ENCODE measurements at regions not wholly inside any gene's neighbourhood (a gene's known extent, or its start where the extent isn't known, plus 50 kb on each side); places are given as distances from the start of the nearest gene placed in this dataset.

DNA sequence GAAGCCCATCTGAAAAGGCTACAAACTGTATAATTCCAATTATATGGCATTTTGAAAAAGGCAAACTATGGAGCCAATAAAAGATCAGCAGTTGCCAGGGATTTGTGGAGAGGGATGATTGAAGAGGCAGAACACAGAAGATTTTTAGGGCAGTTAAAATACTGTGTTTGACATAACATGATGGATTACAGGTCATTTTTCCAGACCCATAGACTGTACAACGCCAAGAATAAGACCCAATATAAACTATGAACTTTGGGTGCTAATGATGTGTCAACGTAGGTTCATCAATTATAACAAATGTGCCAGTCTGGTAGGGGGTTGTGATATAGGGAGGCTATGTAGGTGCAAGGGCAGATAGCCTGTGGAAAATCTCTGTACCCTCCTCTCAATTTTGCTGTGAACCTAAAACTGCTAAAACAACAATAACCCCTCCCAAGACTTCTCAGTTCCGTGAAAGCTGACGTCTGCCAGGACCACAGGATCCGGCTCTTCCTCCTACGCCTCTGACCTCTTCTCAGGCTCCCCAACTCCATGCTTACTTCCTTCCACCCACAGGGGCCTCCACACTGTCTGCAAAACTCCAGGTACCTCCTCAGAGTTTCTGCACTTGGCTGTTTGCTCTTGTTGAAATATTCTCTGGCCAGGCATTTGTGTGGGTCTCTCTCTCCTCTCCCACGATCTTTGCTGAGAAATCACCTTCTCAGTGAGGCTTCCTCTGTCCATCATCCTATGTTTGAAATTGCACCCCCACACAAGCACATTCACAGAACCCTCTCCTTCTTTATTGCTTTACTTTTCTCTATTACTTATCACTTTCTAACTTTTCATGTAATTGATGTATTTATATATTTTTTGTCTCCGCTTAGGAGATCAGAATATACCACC, 131.4 kb downstream of the BBS10 start:
- DNase-seq, result no peak

DNA sequence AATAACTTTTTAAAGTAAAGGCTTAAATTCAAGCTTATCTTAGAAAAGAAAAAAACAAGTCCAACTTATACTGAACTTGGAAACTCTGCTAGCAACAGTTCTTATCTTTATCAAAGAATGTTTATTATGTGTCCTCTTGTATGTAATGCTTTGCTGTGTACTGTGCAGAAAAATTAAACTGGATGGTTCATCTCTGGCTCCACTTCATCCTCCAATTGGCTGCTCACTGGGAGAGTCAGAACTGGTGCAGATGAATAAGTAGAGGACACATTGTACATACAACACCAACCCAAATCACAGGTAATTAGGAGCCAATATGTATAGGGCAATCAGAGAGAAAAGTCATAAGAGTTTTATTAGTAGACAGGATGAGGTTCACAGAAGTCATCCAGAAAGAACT, 123.6 kb upstream of the NAP1L1 start:
- DNase-seq, result no peak

DNA sequence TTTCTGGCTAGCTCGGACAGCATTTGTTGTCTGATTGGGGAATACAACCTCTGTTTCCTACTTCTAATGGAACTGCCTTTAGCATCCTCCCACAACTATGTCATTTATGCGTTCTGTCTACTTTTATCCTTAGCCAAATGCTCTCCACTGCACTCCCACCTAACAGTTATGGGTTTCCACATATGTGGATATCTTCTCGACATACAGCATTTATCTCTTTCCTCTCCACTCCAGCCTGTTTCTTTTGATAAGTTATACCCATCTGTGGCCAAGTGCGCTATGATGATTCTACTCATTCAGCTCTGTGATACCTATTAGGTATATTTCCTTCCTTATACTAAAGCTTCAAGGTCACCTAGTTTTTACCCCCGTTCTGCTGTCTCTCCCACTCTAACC, 122.2 kb upstream of the NAP1L1 start:
- no peak for DNase-seq

DNA sequence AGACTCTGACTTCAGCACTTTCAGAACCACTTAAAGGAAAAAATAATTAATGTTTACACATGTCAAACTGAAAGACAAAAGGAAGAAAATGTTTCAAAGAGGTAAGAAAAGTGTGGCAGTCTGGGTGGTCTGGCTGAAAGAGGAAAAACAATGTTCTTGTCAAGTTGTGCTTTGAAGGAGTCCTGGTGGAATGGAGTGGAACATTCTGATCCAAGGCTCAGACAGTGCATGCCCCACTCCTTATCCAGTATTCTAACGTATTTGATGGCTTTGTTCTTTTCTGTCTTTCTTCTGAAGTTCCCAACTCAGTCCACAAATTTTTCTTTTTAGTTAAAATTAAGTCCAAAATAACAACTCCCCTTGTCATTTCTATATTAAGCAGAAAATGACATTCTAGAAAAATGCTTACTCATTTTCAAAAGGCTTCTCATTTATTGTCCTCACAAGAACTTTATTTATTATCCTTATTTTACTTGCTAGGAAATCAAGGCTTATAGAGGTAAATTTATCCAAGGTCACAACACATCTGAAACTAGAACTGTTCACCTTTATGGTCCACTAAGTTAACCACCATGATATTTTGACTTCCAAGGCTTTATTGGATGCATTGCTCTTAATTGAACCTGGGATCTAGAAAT, 121.7 kb upstream of the NAP1L1 start:
- no peak for DNase-seq

DNA sequence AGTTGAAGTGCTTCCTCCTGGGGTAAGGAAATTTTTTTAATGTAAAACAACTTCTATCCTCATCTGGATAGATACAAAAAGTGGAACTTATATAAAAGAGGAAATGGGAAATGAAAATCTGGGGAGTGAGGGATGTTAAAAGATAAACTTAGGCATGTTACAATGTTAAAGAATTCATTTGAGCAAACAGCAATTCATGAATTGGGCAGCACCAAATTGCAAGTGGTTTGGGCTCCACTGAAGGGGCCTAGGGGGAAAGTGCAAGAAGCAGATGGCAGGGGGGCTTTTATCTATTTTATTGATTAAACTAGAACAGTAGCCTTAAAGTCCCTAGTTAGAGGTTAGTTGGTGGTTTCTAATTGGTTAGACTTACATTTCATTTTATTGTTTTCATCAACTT, 118.1 kb upstream of the NAP1L1 start:
- no peak for DNase-seq

DNA sequence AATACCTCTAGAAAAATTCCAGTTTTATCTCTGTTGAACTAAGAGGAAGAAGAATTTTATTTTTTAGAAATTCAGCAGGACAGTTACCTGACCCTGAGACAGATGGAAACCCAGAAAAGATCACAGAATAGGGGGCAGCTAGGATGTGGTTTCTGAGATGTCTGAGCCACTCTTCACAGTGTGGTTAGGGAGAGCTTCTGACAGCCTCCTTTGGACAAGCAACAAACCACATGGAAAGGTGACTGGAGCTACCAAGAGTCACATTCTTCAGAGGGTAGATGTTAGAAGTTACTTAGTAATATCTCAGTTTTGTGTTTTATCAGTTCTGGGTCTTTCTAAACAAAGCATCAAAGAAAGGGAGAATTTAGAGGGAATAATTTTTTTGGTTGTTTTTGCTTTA, 117.3 kb upstream of the NAP1L1 start:
- no peak for DNase-seq

DNA sequence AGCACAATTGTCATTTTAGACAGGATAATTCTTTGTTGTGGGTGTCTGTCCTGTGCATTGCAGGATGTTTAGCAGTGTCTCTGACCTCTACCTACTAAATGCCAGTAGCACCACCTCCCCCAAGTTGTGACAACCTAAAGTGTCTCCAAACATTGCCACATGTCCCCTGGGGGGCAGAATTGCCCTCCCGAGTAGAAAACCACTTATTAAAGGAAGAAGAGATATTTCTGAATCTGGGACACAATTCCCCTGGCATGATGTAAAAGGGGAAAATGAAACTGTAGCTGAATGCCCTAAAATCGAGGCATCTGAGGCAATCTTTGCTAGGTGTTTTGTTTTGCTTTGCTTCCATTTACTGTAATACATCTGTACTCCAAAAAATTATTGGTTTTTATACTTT, 116.8 kb upstream of the NAP1L1 start:
- DNase-seq, result no peak

DNA sequence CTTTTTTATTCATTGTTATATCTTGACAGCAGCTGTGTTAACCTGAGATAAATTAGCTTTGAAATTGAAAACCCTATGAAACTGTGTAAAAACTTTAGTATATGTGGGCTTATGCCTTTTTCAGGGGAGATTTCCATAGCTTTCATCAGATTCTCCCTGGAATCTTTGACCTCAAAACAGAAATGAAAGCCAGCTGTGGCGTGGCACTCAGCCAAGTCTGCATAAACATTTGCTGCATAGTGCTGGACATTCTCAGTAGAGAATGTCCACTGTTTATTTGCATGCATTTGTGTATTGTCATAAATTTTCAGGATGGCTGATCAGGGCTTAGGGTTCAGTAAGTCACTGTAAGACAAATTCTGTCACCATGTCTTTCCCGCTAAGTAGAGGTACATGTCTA, 115.3 kb upstream of the NAP1L1 start:
- DNase-seq, result no peak

DNA sequence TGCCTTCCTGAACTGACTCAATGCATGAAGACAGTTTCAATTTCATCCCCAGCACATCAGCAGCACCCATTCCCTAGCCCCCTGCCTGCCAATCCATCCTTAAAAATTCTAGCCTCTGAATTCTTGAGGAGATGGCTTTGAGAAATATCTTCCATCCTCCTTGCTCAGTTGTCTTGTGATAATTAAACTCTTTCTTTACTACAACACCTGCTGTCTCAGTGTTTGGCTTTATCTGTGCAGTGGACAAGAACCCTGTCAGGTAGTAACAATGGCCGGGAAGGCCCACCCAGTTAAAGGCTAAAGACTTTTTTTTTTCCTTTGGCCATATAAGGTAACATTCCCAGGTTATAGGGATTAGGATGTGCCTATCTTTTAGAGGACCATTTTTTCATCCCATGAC, 114.4 kb upstream of the NAP1L1 start:
- DNase-seq, result no peak

DNA sequence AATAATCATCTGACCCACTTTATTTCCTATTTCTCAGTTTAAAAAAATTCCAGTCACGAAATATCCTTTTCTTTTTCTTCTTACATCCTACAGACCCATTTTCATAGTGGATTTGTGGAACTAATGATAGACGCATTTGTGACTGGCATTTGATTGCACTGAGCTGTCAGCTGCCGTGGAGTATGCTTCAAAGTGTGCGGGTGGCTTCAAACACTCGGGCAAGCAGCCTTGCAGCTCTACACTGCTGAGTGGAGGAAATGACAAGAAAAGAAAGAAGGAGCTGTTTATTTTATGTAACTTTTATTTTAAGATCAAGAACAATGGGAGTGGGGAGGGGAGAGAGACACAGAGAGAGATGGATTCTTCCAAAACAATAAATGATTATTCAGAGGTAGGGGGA, 112.8 kb upstream of the NAP1L1 start:
- no peak for DNase-seq

DNA sequence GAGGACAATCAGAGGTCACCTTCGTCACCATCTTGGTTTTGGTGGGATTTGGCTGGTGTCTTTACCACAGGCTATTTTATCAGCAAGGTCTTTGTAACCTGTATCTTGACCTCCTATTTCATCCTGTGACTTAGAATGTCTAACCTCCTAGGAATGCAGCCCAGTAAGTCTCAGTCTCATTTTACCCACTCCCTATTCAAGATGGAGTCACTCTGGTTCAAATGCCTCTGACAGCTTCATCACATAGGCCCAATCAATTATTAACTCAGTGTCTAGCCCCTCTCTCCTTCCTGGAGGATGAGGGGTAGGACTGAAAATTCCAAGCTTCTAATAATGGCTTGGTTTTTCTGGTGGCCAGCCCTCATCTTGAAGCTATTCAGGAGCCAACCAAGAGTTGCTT, 111.4 kb upstream of the NAP1L1 start:
- DNase-seq, result no peak

DNA sequence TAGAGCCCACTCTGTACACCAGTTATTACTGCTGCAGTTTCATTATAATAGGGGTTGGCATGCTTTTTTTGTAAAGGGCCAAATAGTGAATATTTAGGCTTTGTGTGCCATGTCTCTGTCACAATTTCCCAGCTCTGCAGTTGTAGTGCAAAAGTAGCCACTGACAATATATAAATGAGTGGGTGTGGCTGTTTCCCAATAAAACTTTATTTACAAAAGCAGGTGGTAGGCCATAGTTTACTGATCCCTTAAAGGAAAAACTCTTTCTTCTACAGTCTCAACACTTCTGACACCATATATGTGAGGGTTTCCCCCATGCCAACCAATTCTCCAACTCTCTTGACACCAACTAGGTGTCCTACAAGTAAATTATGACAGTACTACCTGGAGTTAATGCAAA, 110.2 kb upstream of the NAP1L1 start:
- no peak for DNase-seq

DNA sequence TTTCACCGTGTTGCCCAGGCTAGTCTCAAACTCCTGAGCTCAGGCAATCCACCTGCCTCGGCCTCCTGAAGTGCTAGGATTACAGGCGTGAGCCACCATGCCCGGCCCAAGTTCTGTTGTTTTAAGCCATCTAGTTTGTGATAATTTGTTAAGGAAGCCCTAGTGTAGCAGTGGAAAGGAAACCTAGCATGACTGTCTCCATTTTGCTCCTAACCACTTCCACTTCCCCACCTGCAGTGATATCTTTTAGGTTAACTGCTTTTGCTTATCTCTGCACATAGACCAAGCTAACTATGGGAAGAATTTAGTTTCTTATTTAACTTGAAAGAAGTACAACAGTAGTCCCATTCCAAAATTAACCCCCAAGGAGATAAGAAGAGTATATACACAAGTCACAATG, 109.5 kb upstream of the NAP1L1 start:
- no peak for DNase-seq

DNA sequence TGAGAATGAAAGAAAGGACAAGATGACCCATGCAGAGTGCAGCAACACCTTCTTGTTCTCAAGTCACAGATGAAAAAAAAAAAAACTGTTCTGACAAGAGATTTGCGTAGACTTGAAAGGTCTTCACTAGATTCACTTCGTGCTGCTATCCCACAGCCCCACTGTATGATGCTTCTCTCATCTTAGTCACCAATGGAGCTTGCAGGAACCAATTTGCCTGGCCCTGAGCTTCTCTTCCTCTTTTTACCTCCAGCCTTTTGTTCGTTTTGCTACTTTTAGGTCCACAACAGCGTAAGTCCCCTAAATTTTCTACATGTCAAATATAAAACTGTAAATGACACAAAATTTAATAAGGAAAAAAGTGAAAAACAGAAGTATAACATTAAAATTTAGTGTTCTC, 107.9 kb upstream of the NAP1L1 start:
- DNase-seq, result no peak

DNA sequence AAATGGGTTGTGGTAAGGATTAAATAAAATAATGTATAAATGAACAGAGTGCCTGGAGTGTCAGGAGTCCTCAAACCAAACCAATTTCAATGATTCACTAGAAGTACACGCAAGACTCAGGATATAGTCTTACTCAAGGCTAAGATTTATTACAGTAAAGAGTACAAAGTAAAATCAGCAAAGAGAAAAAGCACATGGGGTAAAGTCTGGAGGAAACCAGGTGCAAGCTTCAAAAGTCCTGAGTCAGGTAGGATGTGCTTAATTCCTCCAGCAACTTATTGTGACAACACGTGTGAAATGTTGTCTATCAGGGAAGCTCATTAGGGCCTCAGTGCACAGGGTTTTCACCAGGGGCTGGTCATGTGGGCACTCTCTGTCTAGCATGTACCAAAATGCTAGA, 105.8 kb upstream of the NAP1L1 start:
- no peak for DNase-seq

DNA sequence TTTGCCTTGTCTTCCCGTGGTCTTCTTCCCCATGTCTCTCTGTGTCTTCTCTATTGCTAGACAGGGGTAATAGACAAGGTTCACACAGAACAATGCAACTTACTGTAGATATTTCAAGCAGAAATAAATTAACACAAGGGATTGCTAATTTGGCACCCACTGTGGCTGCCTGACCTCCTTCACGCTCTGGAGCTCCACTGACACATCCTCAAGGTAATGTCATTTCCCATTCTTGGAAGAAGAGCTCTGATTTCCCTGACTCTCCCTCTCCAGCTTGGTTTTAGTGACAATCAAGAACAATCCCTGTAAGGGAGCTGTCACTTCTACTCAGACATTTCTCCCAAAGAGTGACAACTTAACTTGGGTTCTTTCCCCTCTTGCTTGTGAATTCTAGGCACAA, 105.4 kb upstream of the NAP1L1 start:
- no peak for DNase-seq

DNA sequence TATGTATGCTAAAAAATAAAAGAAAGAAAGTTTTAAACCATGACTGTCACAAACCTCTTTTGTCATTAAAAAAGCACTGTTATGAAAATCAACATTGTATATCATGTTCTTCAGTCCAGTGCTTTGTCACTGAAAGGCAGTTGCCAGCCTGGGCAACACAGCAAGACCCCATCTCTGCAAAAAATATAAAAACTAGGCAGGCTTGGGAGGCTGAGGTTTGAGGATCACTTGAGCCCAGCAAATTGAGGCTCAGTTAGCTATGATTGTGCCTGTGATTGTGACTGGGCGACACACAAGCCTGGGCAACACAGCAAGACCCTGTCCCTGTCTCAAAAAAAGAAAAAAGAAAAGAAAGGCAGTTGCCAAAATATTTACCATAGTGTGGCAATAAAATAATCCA, 102.7 kb upstream of the NAP1L1 start:
- DNase-seq, result no peak

DNA sequence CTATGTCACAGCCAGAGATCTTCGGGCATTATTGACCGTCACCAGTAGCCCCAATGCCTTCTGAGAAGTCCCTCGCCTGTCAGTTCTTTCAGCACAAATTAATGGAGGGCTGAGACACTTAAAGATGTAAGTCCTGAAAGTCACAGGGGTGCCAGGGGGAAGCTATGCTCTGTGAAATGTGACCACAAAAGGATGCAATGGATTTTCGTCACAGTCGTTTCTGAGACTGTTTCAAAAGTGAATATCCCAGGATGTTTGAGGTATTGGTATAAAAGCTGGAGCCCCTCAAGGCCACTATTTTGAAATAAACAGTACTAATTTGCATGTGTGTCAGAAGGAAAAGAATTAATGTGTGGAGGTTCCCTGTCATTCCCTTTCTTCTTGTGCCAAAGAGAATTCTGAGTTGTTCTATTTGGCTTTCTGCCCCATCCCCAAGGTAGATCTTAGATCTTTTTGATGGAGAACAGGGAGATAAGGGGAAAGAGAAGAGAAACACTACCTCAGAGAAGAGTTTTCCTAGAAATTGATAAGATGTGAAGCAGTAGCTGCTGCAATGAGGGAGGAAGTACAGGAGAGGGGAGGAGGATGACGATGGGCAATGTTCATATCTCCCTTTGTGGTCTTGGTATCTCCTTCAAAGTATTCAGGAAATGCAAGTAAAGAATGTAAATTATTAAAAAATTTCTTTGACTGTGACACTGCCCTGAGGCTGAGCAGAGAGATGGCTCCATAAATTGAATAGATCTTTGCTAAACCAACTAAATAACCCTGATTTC, 101.8 kb upstream of the NAP1L1 start:
- DNase-seq, result no peak

DNA sequence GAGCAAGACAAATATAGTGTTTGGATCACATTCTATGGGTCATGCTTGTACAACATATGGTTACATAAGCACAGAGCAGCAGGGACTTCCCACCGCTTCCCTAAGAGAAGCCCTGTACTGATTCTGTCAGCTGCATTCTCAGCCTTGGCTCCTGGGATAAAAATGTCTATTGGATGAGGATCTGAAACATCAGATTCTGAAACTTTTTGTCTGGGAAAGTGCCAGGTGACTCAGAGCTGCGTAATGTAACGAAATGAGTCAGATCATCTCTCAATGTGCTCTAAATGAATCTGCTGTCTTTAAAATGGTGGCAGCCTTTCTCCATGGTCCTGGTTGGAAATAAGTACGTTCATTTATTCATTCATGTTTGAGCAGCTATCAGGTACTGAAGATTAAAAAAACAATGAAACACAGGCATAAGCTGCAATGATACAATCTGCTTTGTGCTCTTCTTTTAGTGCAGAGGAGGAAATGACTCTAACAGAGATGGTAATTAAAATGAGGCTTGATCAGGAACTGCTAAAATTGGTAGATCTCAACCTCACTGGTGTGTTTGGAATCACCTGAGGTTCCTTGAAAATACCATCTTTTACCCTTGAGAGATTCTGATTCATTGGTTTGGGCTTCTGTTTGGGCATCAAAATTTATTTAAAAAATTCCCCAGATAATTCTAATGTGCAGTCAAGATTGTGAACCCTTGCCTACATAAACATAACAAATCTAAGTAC, 99.1 kb upstream of the NAP1L1 start:
- DNase-seq, result peak; percentile 15

DNA sequence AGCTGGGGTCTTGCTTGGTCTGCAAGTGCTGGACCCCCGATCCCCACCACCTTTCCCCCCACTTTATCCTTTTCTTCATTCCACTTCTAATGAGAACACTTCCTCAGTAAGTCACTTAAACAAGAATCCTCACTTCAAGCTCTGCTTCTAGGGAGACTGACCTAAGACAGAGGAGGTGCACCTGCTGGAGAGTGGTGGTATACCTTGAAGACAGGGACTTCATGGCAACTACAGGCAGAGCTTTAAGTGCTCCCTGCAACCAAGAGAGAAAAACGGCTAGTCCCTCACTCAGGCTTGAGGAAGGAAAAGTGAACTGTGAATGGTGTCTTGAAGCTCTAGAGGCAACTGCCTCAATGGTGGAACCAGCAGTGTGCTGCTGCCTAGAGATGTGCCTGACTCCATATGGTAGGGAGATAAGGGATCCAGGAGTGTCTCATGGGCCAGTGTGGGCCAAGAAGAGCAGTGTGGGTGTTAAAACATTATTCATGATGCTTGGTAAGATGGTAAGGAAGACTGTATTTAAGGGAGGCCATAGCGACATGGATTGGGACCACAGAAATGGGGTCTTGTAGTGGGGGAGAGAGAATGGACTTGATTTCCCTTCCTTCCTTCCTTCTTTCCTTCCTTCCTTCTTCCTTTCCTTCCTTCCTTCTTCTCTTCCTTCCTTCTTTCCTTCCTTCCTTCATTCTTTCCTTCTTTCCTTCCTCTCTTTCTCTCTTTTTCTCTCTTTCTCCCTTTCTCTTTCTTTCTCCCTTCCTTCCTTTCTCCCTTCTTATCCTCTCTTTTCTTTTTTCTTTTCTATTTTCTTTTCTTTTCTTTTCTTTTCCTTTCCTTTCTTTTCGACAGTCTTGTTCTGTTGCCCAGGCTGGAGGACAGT, 96.2 kb upstream of the NAP1L1 start:
- DNase-seq, result no peak

DNA sequence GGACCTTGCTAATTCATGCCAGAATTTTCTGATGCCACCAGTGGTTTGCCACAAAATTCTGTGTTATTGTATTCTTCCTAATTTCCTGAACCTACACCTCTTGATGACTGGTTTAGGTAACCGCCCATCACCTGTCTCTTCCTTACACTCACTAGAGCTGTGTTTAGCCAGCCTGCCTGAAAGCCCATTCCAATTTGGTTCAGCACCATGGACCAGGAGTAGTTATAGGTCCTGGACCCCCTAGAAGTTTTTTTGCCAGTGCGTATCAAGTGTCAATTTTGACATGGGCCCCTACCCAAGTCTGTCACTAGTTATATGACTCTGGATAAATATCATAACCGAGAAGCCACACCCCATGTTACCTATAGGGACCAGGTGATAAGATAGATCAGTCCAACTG, 94.0 kb upstream of the NAP1L1 start:
- no peak for DNase-seq

DNA sequence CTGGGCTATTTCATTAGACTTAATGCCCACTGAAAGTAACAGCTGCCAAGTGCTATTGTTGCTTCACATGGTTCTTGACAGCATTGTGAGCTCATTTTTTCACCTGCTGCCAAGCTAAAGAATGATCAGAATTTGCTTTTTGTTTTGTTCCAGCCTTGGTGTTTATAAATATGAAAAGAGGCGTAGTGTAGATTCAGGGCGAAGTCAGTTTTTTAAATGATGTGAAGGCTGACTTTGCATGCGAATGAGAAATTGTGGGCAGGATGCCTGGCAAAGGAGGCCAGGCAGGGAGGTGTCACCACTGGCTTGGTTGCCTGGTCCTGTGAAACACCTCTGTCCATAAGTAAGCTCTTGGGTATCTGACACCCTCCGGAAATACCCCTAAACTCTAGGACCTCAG, 93.3 kb upstream of the NAP1L1 start:
- DNase-seq, result no peak
